WTC11 (cell line): ENCODE measurements at regions not wholly inside any gene's neighbourhood (a gene's known extent, or its start where the extent isn't known, plus 50 kb on each side); places are given as distances from the start of the nearest gene placed in this dataset.
"Not testable (repeated sequence)": the region's sequence is repeated elsewhere in the genome, so short reads cannot be mapped to it uniquely, and the experiment has no call there.

Source experiments
- ATAC-seq: fragments of 200-7000 bp; cut with Tn5 transposase; 2 replicates; pipeline ENCODE4 v1.10.0; 2021; ENCODE audit warnings: mild to moderate bottlenecking, moderate library complexity
- CTCF ChIA-PET: fragments of 300-600 bp; sonication (Branson Sonifier 250); formaldehyde crosslinking; loops from one replicate; lab custom pipeline; 2021; ENCODE audit warnings: antibody characterized with exemption; lab: Charles Lee
- POLR2A ChIA-PET: fragments of 350-600 bp; sonication (Branson Sonifier 250); formaldehyde crosslinking; loops from one replicate; lab custom pipeline; 2021; ENCODE audit warnings: antibody characterized with exemption; lab: Charles Lee
- DNase-seq: peaks from one replicate; pipeline ENCODE4 v3.0.0; 2021; ENCODE audit warnings: low spot score
- H3K27ac Mint-ChIP-seq: 2 replicates; pipeline ENCODE4 v1.8.0; 2021; ENCODE audit warnings: mixed read lengths
- H3K27me3 Mint-ChIP-seq: 2 replicates; pipeline ENCODE4 v1.8.0; 2021; ENCODE audit warnings: low read depth, mild to moderate bottlenecking, moderate library complexity, mixed read lengths
- H3K36me3 Mint-ChIP-seq: 2 replicates; pipeline ENCODE4 v1.8.0; 2021; ENCODE audit warnings: mixed read lengths
- H3K4me1 Mint-ChIP-seq: 2 replicates; pipeline ENCODE4 v1.8.0; 2022; ENCODE audit warnings: mixed read lengths
- H3K4me3 Mint-ChIP-seq: 2 replicates; pipeline ENCODE4 v1.8.0; 2021; ENCODE audit warnings: mild to moderate bottlenecking, moderate library complexity, mixed read lengths
- H3K9me3 Mint-ChIP-seq: 2 replicates; pipeline ENCODE4 v1.8.0; 2021; ENCODE audit warnings: mixed read lengths
- CBFB ChIP-seq: sonication (generic); formaldehyde crosslinking; IDR thresholded peaks from 2 replicates; pipeline ENCODE4 v1.8.1; 2022; ENCODE audit warnings: mild to moderate bottlenecking, low read depth, missing genetic modification reagents
- JUN ChIP-seq: sonication (generic); formaldehyde crosslinking; IDR thresholded peaks from 2 replicates; pipeline ENCODE4 v1.8.0; 2023; ENCODE audit warnings: mild to moderate bottlenecking, missing genetic modification reagents
- NR1H2 ChIP-seq: sonication (generic); formaldehyde crosslinking; IDR thresholded peaks from 2 replicates; pipeline ENCODE4 v1.9.0; 2021; ENCODE audit warnings: mild to moderate bottlenecking, moderate library complexity, missing genetic modification reagents
- NR2C2 ChIP-seq: sonication (generic); formaldehyde crosslinking; IDR thresholded peaks from 2 replicates; pipeline ENCODE4 v1.8.0; 2022; ENCODE audit warnings: mild to moderate bottlenecking, missing genetic modification reagents
- TCF7 ChIP-seq: sonication (generic); formaldehyde crosslinking; IDR thresholded peaks from 2 replicates; pipeline ENCODE4 v1.8.0; 2022; ENCODE audit warnings: mild to moderate bottlenecking, low read depth, missing genetic modification reagents, moderate library complexity
- ZNF121 ChIP-seq: sonication (generic); formaldehyde crosslinking; IDR thresholded peaks from 2 replicates; pipeline ENCODE4 v1.8.0; 2023; ENCODE audit warnings: missing genetic modification reagents
- ZNF219 ChIP-seq: sonication (generic); formaldehyde crosslinking; IDR thresholded peaks from 2 replicates; pipeline ENCODE4 v1.8.0; 2023; ENCODE audit warnings: missing genetic modification reagents, mild to moderate bottlenecking, borderline replicate concordance
- TF ChIP-seq, protein P1 (sequence below): sonication (generic); formaldehyde crosslinking; IDR thresholded peaks from 2 replicates; pipeline ENCODE4 v1.8.0; 2022; ENCODE audit warnings: mild to moderate bottlenecking, missing genetic modification reagents
- TF ChIP-seq, protein P2 (sequence below): sonication (generic); formaldehyde crosslinking; IDR thresholded peaks from 2 replicates; pipeline ENCODE4 v1.8.1; 2022; ENCODE audit warnings: low read depth, mild to moderate bottlenecking, moderate library complexity, missing genetic modification reagents, borderline replicate concordance
- TF ChIP-seq, protein P3 (sequence below): sonication (generic); formaldehyde crosslinking; IDR thresholded peaks from 2 replicates; pipeline ENCODE4 v1.8.0; 2022; ENCODE audit warnings: mild to moderate bottlenecking, missing genetic modification reagents

DNA sequence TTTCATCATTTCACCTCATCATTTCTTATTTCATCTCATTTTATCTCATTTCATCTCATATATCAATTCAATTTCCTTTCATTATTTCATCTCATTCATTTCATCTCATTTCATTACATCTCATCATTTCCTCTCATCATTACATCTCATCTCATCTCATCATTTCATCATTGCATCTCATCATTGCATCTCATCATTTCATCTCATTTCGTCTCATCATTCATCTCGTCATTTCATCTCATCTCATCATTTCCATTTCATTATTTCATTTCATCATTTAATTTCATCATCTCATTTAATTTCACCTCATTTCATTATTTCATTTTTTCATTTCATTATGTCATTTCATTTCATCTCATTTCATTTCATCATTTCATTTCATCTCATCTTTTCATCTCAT, 168.5 kb upstream of the FAM72C start:
- CTCF ChIA-PET, H3K4me1 Mint-ChIP-seq, H3K4me3 Mint-ChIP-seq, H3K27me3 Mint-ChIP-seq, H3K36me3 Mint-ChIP-seq, H3K9me3 Mint-ChIP-seq, POLR2A ChIA-PET, H3K27ac Mint-ChIP-seq, ATAC-seq, DNase-seq: not testable (repeated sequence)

DNA sequence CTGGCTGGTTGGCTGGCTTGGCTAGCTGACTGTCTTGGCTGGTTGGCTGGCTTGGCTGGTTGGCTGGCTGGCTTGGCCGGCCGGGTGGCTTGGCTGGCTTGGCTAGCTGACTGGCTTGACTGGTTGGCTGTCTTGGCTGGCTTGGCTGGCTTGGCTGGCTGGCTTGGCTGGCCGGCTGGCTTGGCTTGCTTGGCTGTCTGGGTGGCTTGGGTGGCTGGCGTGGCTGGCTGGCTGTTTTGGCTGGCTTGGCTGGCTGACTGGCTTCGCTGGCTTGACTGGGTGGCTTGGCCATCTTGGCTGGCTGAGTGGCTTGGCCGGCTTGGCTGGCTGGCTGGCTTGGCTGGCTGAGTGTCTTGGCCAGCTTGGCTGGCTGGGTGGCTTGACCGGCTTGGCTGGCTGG, 133.2 kb upstream of the FAM72C start:
- H3K27ac Mint-ChIP-seq, H3K27me3 Mint-ChIP-seq, DNase-seq, H3K9me3 Mint-ChIP-seq, H3K36me3 Mint-ChIP-seq, POLR2A ChIA-PET, CTCF ChIA-PET, H3K4me3 Mint-ChIP-seq, ATAC-seq, H3K4me1 Mint-ChIP-seq: not testable (repeated sequence)

DNA sequence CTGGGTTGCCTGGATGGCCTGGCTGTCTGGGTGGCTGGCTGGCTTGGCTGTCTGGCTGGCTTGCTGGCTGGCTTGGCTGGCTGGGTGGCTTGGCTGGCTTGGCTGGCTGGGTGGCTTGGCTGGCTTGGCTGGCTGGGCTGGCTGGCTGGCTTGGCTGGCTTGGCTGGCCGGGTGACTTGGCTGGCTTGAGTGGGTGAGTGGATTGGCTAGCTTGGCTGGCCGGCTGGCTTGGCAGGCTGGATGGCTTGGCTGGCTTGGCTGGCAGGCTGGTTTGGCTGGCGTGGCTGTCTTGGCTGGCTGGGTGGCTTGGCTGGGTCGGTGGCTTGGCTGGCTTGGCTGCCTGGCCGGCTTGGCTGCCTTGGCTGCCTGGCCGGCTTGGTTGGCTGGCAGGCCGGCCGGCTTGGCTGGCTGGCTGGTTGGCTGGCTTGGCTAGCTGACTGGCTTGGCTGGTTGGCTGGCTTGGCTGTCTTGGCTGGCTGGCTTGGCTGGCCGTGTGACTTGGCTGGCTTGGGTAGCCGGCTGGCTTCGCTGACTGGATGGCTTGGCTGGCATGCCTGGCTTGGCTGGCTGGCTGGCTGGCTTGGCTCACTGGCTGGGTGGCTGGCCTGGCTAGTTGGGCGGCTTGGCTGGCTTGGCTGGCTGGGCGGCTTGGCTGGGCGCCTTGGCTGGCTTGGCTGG, 132.4 kb upstream of the FAM72C start:
- H3K27ac Mint-ChIP-seq, CTCF ChIA-PET, H3K4me1 Mint-ChIP-seq, ATAC-seq, H3K9me3 Mint-ChIP-seq, H3K27me3 Mint-ChIP-seq, H3K4me3 Mint-ChIP-seq, POLR2A ChIA-PET, H3K36me3 Mint-ChIP-seq: not testable (repeated sequence)
- TF ChIP-seq NR1H2 (CRISPR knock-in tag) (0 out of 2 replicates have a peak, but pooled peaks have one; percentile 14), JUN (peak; percentile 65; the same call in 1 of the 2 replicates), TCF7 (CRISPR knock-in tag) (peak; percentile 89)
- TF ChIP-seq, protein P1, sequence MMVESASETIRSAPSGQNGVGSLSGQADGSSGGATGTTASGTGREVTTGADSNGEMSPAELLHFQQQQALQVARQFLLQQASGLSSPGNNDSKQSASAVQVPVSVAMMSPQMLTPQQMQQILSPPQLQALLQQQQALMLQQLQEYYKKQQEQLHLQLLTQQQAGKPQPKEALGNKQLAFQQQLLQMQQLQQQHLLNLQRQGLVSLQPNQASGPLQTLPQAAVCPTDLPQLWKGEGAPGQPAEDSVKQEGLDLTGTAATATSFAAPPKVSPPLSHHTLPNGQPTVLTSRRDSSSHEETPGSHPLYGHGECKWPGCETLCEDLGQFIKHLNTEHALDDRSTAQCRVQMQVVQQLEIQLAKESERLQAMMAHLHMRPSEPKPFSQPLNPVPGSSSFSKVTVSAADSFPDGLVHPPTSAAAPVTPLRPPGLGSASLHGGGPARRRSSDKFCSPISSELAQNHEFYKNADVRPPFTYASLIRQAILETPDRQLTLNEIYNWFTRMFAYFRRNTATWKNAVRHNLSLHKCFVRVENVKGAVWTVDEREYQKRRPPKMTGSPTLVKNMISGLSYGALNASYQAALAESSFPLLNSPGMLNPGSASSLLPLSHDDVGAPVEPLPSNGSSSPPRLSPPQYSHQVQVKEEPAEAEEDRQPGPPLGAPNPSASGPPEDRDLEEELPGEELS (CRISPR knock-in tag), result peak; percentile 33; the same call in 1 of the 2 replicates
- DNase-seq, result peak; percentile 61

DNA sequence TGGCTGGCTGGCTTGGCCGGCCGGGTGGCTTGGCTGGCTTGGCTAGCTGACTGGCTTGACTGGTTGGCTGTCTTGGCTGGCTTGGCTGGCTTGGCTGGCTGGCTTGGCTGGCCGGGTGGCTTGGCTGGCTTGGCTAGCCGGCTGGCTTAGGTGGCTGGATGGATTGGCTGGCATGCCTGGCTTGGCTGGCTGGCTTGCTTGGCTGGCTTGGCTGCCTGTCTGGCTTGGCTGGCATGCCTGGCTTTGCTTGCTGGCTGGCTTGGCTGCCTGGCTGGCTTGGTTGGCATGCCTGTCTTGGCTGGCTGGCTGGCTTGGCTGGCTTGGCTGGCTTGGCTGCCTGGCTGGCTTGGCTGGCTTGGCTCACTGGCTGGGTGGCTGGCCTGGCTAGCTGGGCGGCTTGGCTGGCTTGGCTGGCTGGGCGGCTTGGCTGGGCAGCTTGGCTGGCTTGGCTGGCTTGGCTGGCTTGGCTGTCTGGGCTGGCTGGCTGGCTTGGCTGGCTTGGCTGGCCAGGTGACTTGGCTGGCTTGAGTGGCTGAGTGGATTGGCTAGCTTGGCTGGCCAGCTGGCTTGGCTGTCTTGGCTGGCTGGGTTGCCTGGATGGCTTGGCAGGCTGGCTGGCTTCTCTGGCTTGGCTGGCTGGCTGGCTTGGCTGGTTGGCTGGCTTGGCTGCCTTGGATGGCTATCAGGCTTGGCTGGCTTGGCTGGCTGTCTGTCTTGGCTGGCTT, 131.5 kb upstream of the FAM72C start:
- not testable (repeated sequence) for H3K4me1 Mint-ChIP-seq, H3K27me3 Mint-ChIP-seq, H3K36me3 Mint-ChIP-seq, H3K27ac Mint-ChIP-seq, H3K9me3 Mint-ChIP-seq
- TF ChIP-seq ZNF219 (CRISPR knock-in tag) (peak; percentile 17; the same call in 1 of the 2 replicates), NR2C2 (CRISPR knock-in tag) (peak; percentile 21; the same call in 1 of the 2 replicates), CBFB (CRISPR knock-in tag) (0 out of 2 replicates have a peak, but pooled peaks have one; percentile 20), ZNF121 (0 out of 2 replicates have a peak, but pooled peaks have one; percentile 59)
- TF ChIP-seq, protein P2, sequence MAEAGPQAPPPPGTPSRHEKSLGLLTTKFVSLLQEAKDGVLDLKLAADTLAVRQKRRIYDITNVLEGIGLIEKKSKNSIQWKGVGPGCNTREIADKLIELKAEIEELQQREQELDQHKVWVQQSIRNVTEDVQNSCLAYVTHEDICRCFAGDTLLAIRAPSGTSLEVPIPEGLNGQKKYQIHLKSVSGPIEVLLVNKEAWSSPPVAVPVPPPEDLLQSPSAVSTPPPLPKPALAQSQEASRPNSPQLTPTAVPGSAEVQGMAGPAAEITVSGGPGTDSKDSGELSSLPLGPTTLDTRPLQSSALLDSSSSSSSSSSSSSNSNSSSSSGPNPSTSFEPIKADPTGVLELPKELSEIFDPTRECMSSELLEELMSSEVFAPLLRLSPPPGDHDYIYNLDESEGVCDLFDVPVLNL (CRISPR knock-in tag), result peak; percentile 28; the same call in 1 of the 2 replicates
- TF ChIP-seq, protein P3, sequence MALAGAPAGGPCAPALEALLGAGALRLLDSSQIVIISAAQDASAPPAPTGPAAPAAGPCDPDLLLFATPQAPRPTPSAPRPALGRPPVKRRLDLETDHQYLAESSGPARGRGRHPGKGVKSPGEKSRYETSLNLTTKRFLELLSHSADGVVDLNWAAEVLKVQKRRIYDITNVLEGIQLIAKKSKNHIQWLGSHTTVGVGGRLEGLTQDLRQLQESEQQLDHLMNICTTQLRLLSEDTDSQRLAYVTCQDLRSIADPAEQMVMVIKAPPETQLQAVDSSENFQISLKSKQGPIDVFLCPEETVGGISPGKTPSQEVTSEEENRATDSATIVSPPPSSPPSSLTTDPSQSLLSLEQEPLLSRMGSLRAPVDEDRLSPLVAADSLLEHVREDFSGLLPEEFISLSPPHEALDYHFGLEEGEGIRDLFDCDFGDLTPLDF (CRISPR knock-in tag), result 0 out of 2 replicates have a peak, but pooled peaks have one; percentile 39
- TF ChIP-seq, all 79 proteins: peak for 6; not testable (repeated sequence) for 73
- POLR2A ChIA-PET, CTCF ChIA-PET, ATAC-seq, H3K4me3 Mint-ChIP-seq: not testable (repeated sequence)
- peak; percentile 58 for DNase-seq

DNA sequence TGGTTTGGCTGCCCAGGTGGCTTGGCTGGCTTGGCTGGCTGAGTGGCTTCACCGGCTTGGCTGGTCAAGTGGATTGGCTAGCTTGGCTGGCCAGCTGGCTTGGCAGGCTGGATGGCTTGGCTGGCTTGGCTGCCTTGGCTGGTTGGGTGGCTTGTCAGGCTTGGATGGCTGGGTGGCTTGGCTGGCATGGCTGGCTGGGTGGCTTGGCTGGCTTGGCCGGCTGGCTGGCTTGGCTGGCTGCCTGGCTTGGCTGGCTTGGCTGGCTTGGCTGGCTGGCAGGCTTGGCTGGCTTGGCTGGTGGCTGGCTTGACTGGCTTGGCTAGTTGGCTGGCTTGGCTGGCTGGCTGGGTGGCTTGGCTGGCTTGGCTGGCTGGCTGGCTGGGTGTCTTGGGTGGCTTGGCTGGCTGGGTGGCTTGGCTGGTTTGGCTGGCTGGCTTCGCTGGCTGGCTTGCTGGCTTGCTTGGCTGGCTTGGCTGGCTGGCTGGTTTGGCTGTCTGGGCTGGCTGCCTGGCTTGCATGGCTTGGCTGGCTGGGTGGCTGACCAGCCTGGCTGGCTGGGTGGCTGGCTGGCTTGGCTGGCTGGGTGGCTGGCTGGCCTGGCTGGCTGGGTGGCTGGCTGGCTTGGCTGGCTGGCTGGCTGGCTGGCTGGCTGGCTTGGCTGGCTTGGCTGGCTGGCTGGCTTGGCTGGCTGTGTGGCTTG, 130.4 kb upstream of the FAM72C start:
- peak; percentile 7 for DNase-seq
- POLR2A ChIA-PET, H3K27ac Mint-ChIP-seq: not testable (repeated sequence)

More for the DNA sequence above, 130.4 kb upstream of the FAM72C start:
- H3K4me1 Mint-ChIP-seq, ATAC-seq, H3K9me3 Mint-ChIP-seq, H3K4me3 Mint-ChIP-seq, CTCF ChIA-PET, H3K27me3 Mint-ChIP-seq, H3K36me3 Mint-ChIP-seq: not testable (repeated sequence)
